ENCODE measurements at regions not wholly inside any gene's neighbourhood (a gene's known extent, or its start where the extent isn't known, plus 50 kb on each side); places are given as distances from the start of the nearest gene placed in this dataset.

- Histone ChIP-seq H3K9me3 (no peaks in the 10 kb centered on the region), H3K4me3 (no peak overlapping the region), H3K4me1 (no peaks in the 10 kb centered on the region), H3K27ac (no peak overlapping the region), H3K36me3 (no peaks in the 10 kb centered on the region), H3K27me3 (ENCODE audit: low read depth) (no peaks in the 10 kb centered on the region)
- no peak for TF ChIP-seq CTCF (IDR thresholded peaks at IDR 0.05)
- ATAC-seq (no peak), DNase-seq (no peak)
- intact Hi-C loops (cut with DNase I): no loop called here
Measured at GRCh38 chr9:20023961-20024571, 235.2 kb upstream of the SLC24A2 start.

- no peak overlapping the region for H3K27ac ChIP-seq
Measured at GRCh38 chr9:20023210-20023905, 234.5 kb upstream of the SLC24A2 start.

GRCh38 chr9:20022410-20022809, 233.6 kb upstream of the SLC24A2 start:
- DNase-seq (no peak), ATAC-seq (no peak)
- intact Hi-C loops (cut with DNase I): no loop called here
- TF ChIP-seq CTCF (IDR thresholded peaks at IDR 0.05): no peak
- no peaks in the 10 kb centered on the region for H3K9me3 ChIP-seq
- H3K4me3 ChIP-seq: no peak overlapping the region
- no peaks in the 10 kb centered on the region for H3K36me3 ChIP-seq
- no peaks in the 10 kb centered on the region for H3K4me1 ChIP-seq
- no peaks in the 10 kb centered on the region for H3K27me3 ChIP-seq (ENCODE audit: low read depth)
- no peak overlapping the region for H3K27ac ChIP-seq

More at GRCh38 chr9:20023210-20023905, 234.5 kb upstream of the SLC24A2 start:
- Histone ChIP-seq H3K4me3 (no peak overlapping the region), H3K36me3 (no peaks in the 10 kb centered on the region), H3K27me3 (ENCODE audit: low read depth) (no peaks in the 10 kb centered on the region), H3K9me3 (no peaks in the 10 kb centered on the region), H3K4me1 (no peaks in the 10 kb centered on the region)
- intact Hi-C loops (cut with DNase I): no loop called here
- no peak for TF ChIP-seq CTCF (IDR thresholded peaks at IDR 0.05)
- DNase-seq: no peak
- ATAC-seq: no peak

GRCh38 chr9:20016611-20017010, 227.8 kb upstream of the SLC24A2 start:
- TF ChIP-seq CTCF (IDR thresholded peaks at IDR 0.05): no peak
- ATAC-seq: no peak
- Histone ChIP-seq H3K27me3 (ENCODE audit: low read depth) (no peaks in the 10 kb centered on the region), H3K4me3 (no peak overlapping the region), H3K4me1 (no peaks in the 10 kb centered on the region), H3K27ac (no peak overlapping the region), H3K36me3 (no peaks in the 10 kb centered on the region), H3K9me3 (no peaks in the 10 kb centered on the region)
- intact Hi-C loops (cut with DNase I): no loop called here
- no peak for DNase-seq

GRCh38 chr9:20015427-20015931, 226.6 kb upstream of the SLC24A2 start:
- TF ChIP-seq CTCF (IDR thresholded peaks at IDR 0.05): no peak
- no peak overlapping the region for H3K27ac ChIP-seq
- ATAC-seq (no peak), DNase-seq (no peak)
- intact Hi-C loops (cut with DNase I): no loop called here
- no peaks in the 10 kb centered on the region for H3K36me3 ChIP-seq
- H3K27me3 ChIP-seq (ENCODE audit: low read depth): no peaks in the 10 kb centered on the region
- H3K9me3 ChIP-seq: no peaks in the 10 kb centered on the region
- H3K4me3 ChIP-seq: no peak overlapping the region
- no peaks in the 10 kb centered on the region for H3K4me1 ChIP-seq
